Naive thymus-derived CD4-positive, alpha-beta T cell (primary cell): ENCODE measurements at regions not wholly inside any gene's neighbourhood (a gene's known extent, or its start where the extent isn't known, plus 50 kb on each side); places are given as distances from the start of the nearest gene placed in this dataset.

Experiments
- ATAC-seq: fragments of 150-1000 bp; cut with Tn5 transposase; 2 replicates; pipeline ENCODE4 v1.10.0; 2021; ENCODE audit warnings: mild to moderate bottlenecking, moderate library complexity
- CTCF ChIA-PET: fragments of 350-600 bp; sonication (Branson Sonifier 250); formaldehyde crosslinking; loops from one replicate; lab custom pipeline; 2021; ENCODE audit warnings: antibody characterized with exemption; lab: Charles Lee
- POLR2A ChIA-PET: fragments of 350-600 bp; sonication (Branson Sonifier 250); formaldehyde crosslinking; loops from one replicate; lab custom pipeline; 2021; ENCODE audit warnings: antibody characterized with exemption, inconsistent platforms; lab: Charles Lee
- DNase-seq, 9 donors: peaks; one replicate each; pipeline versions ENCODE4 v3.0.0 to v3.0.0-alpha.2; 2020 to 2022; ENCODE audit warnings: mixed read lengths in 1 of 9
- H3K27ac ChIP-seq: one replicate; pipeline ENCODE4 v1.7.0; 2013; ENCODE audit warnings: mild to moderate bottlenecking, low read depth, low read length, moderate library complexity
- H3K27me3 ChIP-seq, 2 donors: one replicate each; pipeline ENCODE4 v1.7.0; 2013; ENCODE audit warnings: low read length in 2 of 2, mild to moderate bottlenecking in 2 of 2, moderate library complexity in 2 of 2; ENCODE audit not compliant: control insufficient read depth in 2 of 2, insufficient read depth in 2 of 2
- H3K36me3 ChIP-seq, 3 experiments: 1 replicate in 2 of 3; 2 replicates in 1 of 3; pipeline ENCODE4 v1.7.0; 2013; ENCODE audit warnings: low read length in 3 of 3, mild to moderate bottlenecking in 3 of 3, moderate library complexity in 1 of 3; ENCODE audit not compliant: insufficient read depth in 3 of 3, control insufficient read depth in 2 of 3
- H3K4me1 ChIP-seq, 2 donors: one replicate each; pipeline ENCODE4 v1.7.0; 2013; ENCODE audit warnings: low read length in 2 of 2, mild to moderate bottlenecking in 2 of 2, moderate library complexity in 1 of 2; ENCODE audit not compliant: control insufficient read depth in 2 of 2, insufficient read depth in 2 of 2
- H3K4me3 ChIP-seq: 2 replicates; pipeline ENCODE4 v1.7.0; 2013; ENCODE audit warnings: mild to moderate bottlenecking, low read length
- H3K9me3 ChIP-seq, 3 experiments: 1 replicate in 2 of 3; 2 replicates in 1 of 3; pipeline ENCODE4 v1.7.0; 2013; ENCODE audit warnings: low read length in 3 of 3; ENCODE audit not compliant: control insufficient read depth in 2 of 3
- H3K27ac Mint-ChIP-seq, 9 donors: one replicate each; pipeline ENCODE4 v1.8.0; 2020 to 2022; ENCODE audit warnings: mixed read lengths in 9 of 9, mild to moderate bottlenecking in 8 of 9, moderate library complexity in 5 of 9, inconsistent platforms in 2 of 9
- H3K27me3 Mint-ChIP-seq, 5 donors: one replicate each; pipeline ENCODE4 v1.8.0; 2021 to 2022; ENCODE audit warnings: mixed read lengths in 5 of 5, mild to moderate bottlenecking in 1 of 5
- H3K36me3 Mint-ChIP-seq, 5 donors: one replicate each; pipeline ENCODE4 v1.8.0; 2020 to 2022; ENCODE audit warnings: mixed read lengths in 5 of 5, mild to moderate bottlenecking in 3 of 5, inconsistent platforms in 1 of 5
- H3K4me1 Mint-ChIP-seq, 7 donors: one replicate each; pipeline ENCODE4 v1.8.0; 2020 to 2022; ENCODE audit warnings: mixed read lengths in 7 of 7, mild to moderate bottlenecking in 3 of 7, inconsistent platforms in 1 of 7
- H3K4me3 Mint-ChIP-seq, 10 donors: one replicate each; pipeline ENCODE4 v1.8.0; 2020 to 2022; ENCODE audit warnings: mild to moderate bottlenecking in 10 of 10, mixed read lengths in 10 of 10, moderate library complexity in 6 of 10, inconsistent platforms in 2 of 10
- H3K9me3 Mint-ChIP-seq, 11 donors: one replicate each; pipeline ENCODE4 v1.8.0; 2020 to 2022; ENCODE audit warnings: mixed read lengths in 11 of 11, mild to moderate bottlenecking in 4 of 11, inconsistent platforms in 1 of 11, moderate library complexity in 1 of 11
- intact Hi-C, 2 donors: fragments of 100-400 bp; cut with micrococcal nuclease; formaldehyde crosslinking; loops; one replicate each; pipeline ENCODE4 v1.15.1; 2023

- H3K27me3 ChIP-seq, result peaks cover 0 to 3% of the 10 kb centered on the region in 2 donors
- no peak overlapping the region for H3K4me3 Mint-ChIP-seq
- no peaks in the 10 kb centered on the region for H3K4me1 ChIP-seq
- H3K4me3 ChIP-seq, result no peak overlapping the region
- H3K27me3 Mint-ChIP-seq, result peaks cover 5 to 20% (median 8%) of the 10 kb centered on the region in 5 donors
- H3K4me1 Mint-ChIP-seq, result no peaks in the 10 kb centered on the region
- no peaks in the 10 kb centered on the region for H3K36me3 Mint-ChIP-seq
- ATAC-seq (no peak), DNase-seq (no peak)
- intact Hi-C loops, result no loop called here
- peaks cover 0 to 2% (median 0%) of the 10 kb centered on the region in 11 donors for H3K9me3 Mint-ChIP-seq
- no peaks in the 10 kb centered on the region for H3K9me3 ChIP-seq
- H3K27ac Mint-ChIP-seq, result no peak overlapping the region
- H3K27ac ChIP-seq, result no peak overlapping the region
- H3K36me3 ChIP-seq, result no peaks in the 10 kb centered on the region
- ChIA-PET POLR2A (no interaction called here), CTCF (interaction anchor here (0.7 kb wide), 1 partner anchor 37 kb away, joined by 3 read pairs; no protein-coding TSS in a partner anchor)
Observed at GRCh38 chr15:61798631-61799030, 261.6 kb downstream of the VPS13C start.

GRCh38 chr15:61796056-61796455, 264.2 kb downstream of the VPS13C start:
- no peaks in the 10 kb centered on the region for H3K36me3 ChIP-seq
- H3K36me3 Mint-ChIP-seq, result no peaks in the 10 kb centered on the region
- no peak for DNase-seq
- no peak overlapping the region for H3K27ac Mint-ChIP-seq
- peaks cover 0 to 3% of the 10 kb centered on the region in 2 donors for H3K27me3 ChIP-seq
- H3K4me1 ChIP-seq, result no peaks in the 10 kb centered on the region
- no peaks in the 10 kb centered on the region for H3K9me3 ChIP-seq
- H3K9me3 Mint-ChIP-seq, result peaks cover 0 to 11% (median 0%) of the 10 kb centered on the region in 11 donors
- H3K27ac ChIP-seq, result no peak overlapping the region
- H3K4me3 ChIP-seq, result no peak overlapping the region
- intact Hi-C loops, result no loop called here
- H3K4me3 Mint-ChIP-seq, result no peak overlapping the region
- CTCF ChIA-PET, result no interaction called here
- POLR2A ChIA-PET, result no interaction called here
- H3K4me1 Mint-ChIP-seq, result no peaks in the 10 kb centered on the region
- H3K27me3 Mint-ChIP-seq, result peaks cover 20 to 38% (median 22%) of the 10 kb centered on the region in 5 donors
- no peak for ATAC-seq

GRCh38 chr15:61794881-61795280, 265.4 kb downstream of the VPS13C start:
- ATAC-seq (no peak), DNase-seq (no peak)
- Mint-ChIP-seq H3K4me3 (no peak overlapping the region), H3K36me3 (no peaks in the 10 kb centered on the region), H3K4me1 (no peaks in the 10 kb centered on the region), H3K27ac (no peak overlapping the region), H3K27me3 (peaks cover 24 to 42% (median 25%) of the 10 kb centered on the region in 5 donors), H3K9me3 (peaks cover 0 to 11% (median 0%) of the 10 kb centered on the region in 11 donors)
- Histone ChIP-seq H3K27me3 (peaks cover 0 to 3% of the 10 kb centered on the region in 2 donors), H3K36me3 (no peaks in the 10 kb centered on the region), H3K4me3 (no peak overlapping the region), H3K27ac (no peak overlapping the region), H3K4me1 (no peaks in the 10 kb centered on the region), H3K9me3 (no peaks in the 10 kb centered on the region)
- ChIA-PET POLR2A (interaction anchor here (0.7 kb wide), 1 partner anchor 1984 kb away, joined by 4 read pairs; no protein-coding TSS in a partner anchor), CTCF (no interaction called here)
- intact Hi-C loops, result no loop called here

GRCh38 chr15:61794276-61794675, 266.0 kb downstream of the VPS13C start:
- Mint-ChIP-seq H3K4me1 (no peaks in the 10 kb centered on the region), H3K27ac (no peak overlapping the region), H3K9me3 (peaks cover 0 to 11% (median 0%) of the 10 kb centered on the region in 11 donors), H3K4me3 (no peak overlapping the region), H3K36me3 (no peaks in the 10 kb centered on the region), H3K27me3 (peaks cover 24 to 42% (median 30%) of the 10 kb centered on the region in 5 donors)
- ATAC-seq (no peak), DNase-seq (no peak)
- Histone ChIP-seq H3K9me3 (no peaks in the 10 kb centered on the region), H3K27ac (no peak overlapping the region), H3K36me3 (no peaks in the 10 kb centered on the region), H3K4me1 (no peaks in the 10 kb centered on the region), H3K4me3 (no peak overlapping the region), H3K27me3 (peaks cover 0 to 3% of the 10 kb centered on the region in 2 donors)
- intact Hi-C loops, result no loop called here
- ChIA-PET CTCF (no interaction called here), POLR2A (no interaction called here)

GRCh38 chr15:61784734-61785133, 275.5 kb downstream of the VPS13C start:
- H3K4me1 ChIP-seq, result no peaks in the 10 kb centered on the region
- H3K36me3 ChIP-seq, result no peaks in the 10 kb centered on the region
- intact Hi-C loops, result no loop called here
- Mint-ChIP-seq H3K27ac (no peak overlapping the region), H3K4me1 (no peaks in the 10 kb centered on the region), H3K36me3 (no peaks in the 10 kb centered on the region), H3K27me3 (peaks cover 22 to 47% (median 37%) of the 10 kb centered on the region in 5 donors), H3K4me3 (no peak overlapping the region), H3K9me3 (peaks cover 0 to 5% (median 0%) of the 10 kb centered on the region in 11 donors)
- H3K4me3 ChIP-seq, result no peak overlapping the region
- CTCF ChIA-PET, result no interaction called here
- H3K9me3 ChIP-seq, result no peaks in the 10 kb centered on the region
- ATAC-seq, result no peak
- no peak for DNase-seq
- H3K27me3 ChIP-seq, result peaks cover 0 to 2% of the 10 kb centered on the region in 2 donors
- H3K27ac ChIP-seq, result no peak overlapping the region
- POLR2A ChIA-PET, result no interaction called here

GRCh38 chr15:61780278-61780980, 279.8 kb downstream of the VPS13C start:
- H3K36me3 ChIP-seq, result no peaks in the 10 kb centered on the region
- no peaks in the 10 kb centered on the region for H3K4me1 ChIP-seq
- no peaks in the 10 kb centered on the region for H3K4me1 Mint-ChIP-seq
- no peak overlapping the region for H3K4me3 ChIP-seq
- H3K9me3 ChIP-seq, result no peaks in the 10 kb centered on the region
- intact Hi-C loops, result no loop called here
- peaks cover 0 to 5% (median 0%) of the 10 kb centered on the region in 11 donors for H3K9me3 Mint-ChIP-seq
- H3K27ac ChIP-seq, result no peak overlapping the region
- no peaks in the 10 kb centered on the region for H3K36me3 Mint-ChIP-seq
- no peak for ATAC-seq
- H3K4me3 Mint-ChIP-seq, result no peak overlapping the region
- no peak overlapping the region for H3K27ac Mint-ChIP-seq
- ChIA-PET CTCF (no interaction called here), POLR2A (no interaction called here)
- peaks cover 28 to 57% (median 45%) of the 10 kb centered on the region in 5 donors for H3K27me3 Mint-ChIP-seq
- H3K27me3 ChIP-seq, result peaks cover 0 to 2% of the 10 kb centered on the region in 2 donors
- no peak for DNase-seq

GRCh38 chr15:61777689-61778088, 282.6 kb downstream of the VPS13C start:
- peaks cover 28 to 55% (median 49%) of the 10 kb centered on the region in 5 donors for H3K27me3 Mint-ChIP-seq
- DNase-seq (no peak), ATAC-seq (no peak)
- H3K4me1 Mint-ChIP-seq, result no peaks in the 10 kb centered on the region
- POLR2A ChIA-PET, result no interaction called here
- H3K4me1 ChIP-seq, result no peaks in the 10 kb centered on the region
- H3K27me3 ChIP-seq, result peaks cover 0 to 2% of the 10 kb centered on the region in 2 donors
- peaks cover 0 to 18% (median 5%) of the 10 kb centered on the region in 11 donors for H3K9me3 Mint-ChIP-seq
- H3K9me3 ChIP-seq, result no peaks in the 10 kb centered on the region
- H3K36me3 ChIP-seq, result no peaks in the 10 kb centered on the region
- CTCF ChIA-PET, result no interaction called here
- no peak overlapping the region for H3K27ac Mint-ChIP-seq
- intact Hi-C loops, result no loop called here
- H3K4me3 Mint-ChIP-seq, result no peak overlapping the region
- H3K36me3 Mint-ChIP-seq, result no peaks in the 10 kb centered on the region
- no peak overlapping the region for H3K27ac ChIP-seq
- H3K4me3 ChIP-seq, result no peak overlapping the region
